ENCODE measurements at regions not wholly inside any gene's neighbourhood (a gene's known extent, or its start where the extent isn't known, plus 50 kb on each side); places are given as distances from the start of the nearest gene placed in this dataset.

DNA sequence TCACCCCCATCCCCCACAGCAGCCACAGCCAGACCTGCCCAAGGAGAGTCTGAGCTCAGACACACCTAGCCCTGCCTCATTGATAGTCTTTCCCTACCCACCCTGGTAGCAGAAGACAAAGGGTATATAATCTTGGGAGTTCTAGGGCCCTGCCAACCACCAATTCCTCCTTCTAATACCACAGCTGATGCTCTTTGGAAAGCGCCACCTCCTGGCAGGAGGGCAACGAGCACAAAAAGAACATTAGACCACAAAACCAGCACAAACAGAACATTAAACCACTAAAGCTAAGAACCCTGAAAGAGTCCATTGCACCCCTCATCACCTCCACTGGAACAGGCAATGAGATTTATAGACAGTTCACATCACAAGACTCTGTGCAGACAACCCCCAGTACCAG lies 195.8 kb upstream of the FUT9 start:
- intact Hi-C loops (cut with micrococcal nuclease): no loop called here
- H3K9me3 Mint-ChIP-seq: peaks cover 0 to 4% (median 0%) of the 10 kb centered on the region in 8 donors

DNA sequence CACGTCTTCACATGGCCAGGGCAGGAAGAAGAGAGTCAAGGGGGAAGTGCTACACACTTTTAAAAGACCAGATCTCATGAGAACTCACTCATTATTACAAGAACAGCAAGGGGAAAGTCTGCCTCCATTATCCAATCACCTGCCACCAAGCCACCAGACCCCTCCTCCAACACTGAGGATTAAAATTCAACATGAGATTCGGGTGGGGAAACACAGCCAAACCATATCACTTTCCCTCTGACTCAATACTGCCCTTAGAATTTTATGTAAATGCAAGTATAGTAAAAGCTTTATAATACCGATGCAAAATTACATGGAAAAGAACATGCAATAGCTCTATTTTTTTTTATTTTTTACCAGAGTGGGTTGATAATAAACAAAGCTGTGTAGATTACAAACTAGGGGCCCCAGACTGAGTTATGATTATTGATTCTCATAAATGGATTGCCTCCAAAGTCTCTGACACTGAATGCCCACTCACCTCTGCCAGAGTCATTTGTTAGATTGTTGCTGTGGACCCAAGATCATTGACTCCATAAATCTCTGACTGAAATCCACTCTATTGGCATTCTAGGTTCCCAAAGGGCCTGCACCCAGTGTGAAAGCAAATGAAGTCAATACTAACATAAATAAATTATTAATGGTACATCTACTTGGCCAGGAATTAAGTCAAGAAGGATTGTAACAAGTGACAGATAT lies 184.8 kb upstream of the FUT9 start:
- ChIA-PET POLR2A (ENCODE audit: partially characterized antibody) (no interaction called here), CTCF (ENCODE audit: partially characterized antibody) (interaction anchor here (1.1 kb wide), 1 partner anchor 9 kb away, joined by 3 read pairs; no protein-coding TSS in a partner anchor)

More for the DNA sequence above, 195.8 kb upstream of the FUT9 start:
- no peak overlapping the region for H3K4me3 Mint-ChIP-seq
- no peaks in the 10 kb centered on the region for H3K27me3 ChIP-seq (ENCODE audit: insufficient read depth, low read length)
- no peak overlapping the region for H3K4me3 ChIP-seq (ENCODE audit: low read length in 2 of 2)
- no peaks in the 10 kb centered on the region for H3K4me1 ChIP-seq (ENCODE audit: insufficient read depth, low read length)
- ChIA-PET CTCF (ENCODE audit: partially characterized antibody) (no interaction called here), POLR2A (ENCODE audit: partially characterized antibody) (no interaction called here)
- DNase-seq: no peak
- H3K4me1 Mint-ChIP-seq: no peaks in the 10 kb centered on the region
- no peak overlapping the region for H3K27ac Mint-ChIP-seq
- H3K36me3 ChIP-seq (ENCODE audit: insufficient read depth, low read length): no peaks in the 10 kb centered on the region
- H3K9me3 ChIP-seq (ENCODE audit: control insufficient read depth in 1 of 2, low read length in 2 of 2): no peaks in the 10 kb centered on the region
- no peaks in the 10 kb centered on the region for H3K36me3 Mint-ChIP-seq
- no peak overlapping the region for H3K27ac ChIP-seq (ENCODE audit: low read depth, low read length)
- H3K27me3 Mint-ChIP-seq: no peaks in the 10 kb centered on the region

DNA sequence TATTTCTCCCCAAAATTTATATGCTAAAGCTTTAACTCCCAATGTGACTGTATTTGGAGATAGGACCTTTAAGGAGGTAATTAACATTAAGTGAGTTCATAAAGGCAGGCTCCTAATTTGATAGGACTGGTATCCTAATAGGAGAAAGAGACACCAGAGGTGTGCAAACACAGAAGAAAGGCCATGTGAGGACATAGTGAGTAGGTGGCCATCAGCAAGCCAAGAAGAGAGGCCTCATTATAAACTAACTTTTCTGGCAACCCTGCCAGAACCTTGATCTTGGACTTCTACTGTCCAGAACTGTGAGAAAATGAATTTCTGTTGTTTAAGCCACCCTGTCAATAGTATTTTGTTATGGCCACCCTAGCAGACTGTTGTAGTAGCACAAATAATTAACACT lies 177.9 kb upstream of the FUT9 start:
- POLR2A ChIA-PET (ENCODE audit: partially characterized antibody): no interaction called here
- Mint-ChIP-seq H3K4me1 (no peaks in the 10 kb centered on the region), H3K9me3 (peaks cover 0 to 4% (median 0%) of the 10 kb centered on the region in 8 donors), H3K27ac (no peak overlapping the region), H3K27me3 (peaks cover 0 to 2% of the 10 kb centered on the region in 2 donors), H3K36me3 (no peaks in the 10 kb centered on the region), H3K4me3 (no peak overlapping the region)
- Histone ChIP-seq H3K9me3 (ENCODE audit: control insufficient read depth in 1 of 2, low read length in 2 of 2) (no peaks in the 10 kb centered on the region), H3K27me3 (ENCODE audit: insufficient read depth, low read length) (no peaks in the 10 kb centered on the region), H3K27ac (ENCODE audit: low read depth, low read length) (no peak overlapping the region), H3K4me3 (ENCODE audit: low read length in 2 of 2) (no peak overlapping the region), H3K4me1 (ENCODE audit: insufficient read depth, low read length) (no peaks in the 10 kb centered on the region), H3K36me3 (ENCODE audit: insufficient read depth, low read length) (no peaks in the 10 kb centered on the region)
- intact Hi-C loops (cut with micrococcal nuclease): no loop called here
- CTCF ChIA-PET (ENCODE audit: partially characterized antibody): no interaction called here
- DNase-seq: no peak

More for the DNA sequence above, 184.8 kb upstream of the FUT9 start:
- intact Hi-C loops (cut with micrococcal nuclease): no loop called here
- no peaks in the 10 kb centered on the region for H3K4me1 Mint-ChIP-seq
- no peak overlapping the region for H3K27ac ChIP-seq (ENCODE audit: low read depth, low read length)
- H3K27me3 Mint-ChIP-seq: peaks cover 0 to 3% of the 10 kb centered on the region in 2 donors
- H3K4me1 ChIP-seq (ENCODE audit: insufficient read depth, low read length): no peaks in the 10 kb centered on the region
- peak overlapping the region in 1 of 7 donors; percentile 14 for H3K27ac Mint-ChIP-seq
- no peaks in the 10 kb centered on the region for H3K27me3 ChIP-seq (ENCODE audit: insufficient read depth, low read length)
- no peaks in the 10 kb centered on the region for H3K36me3 Mint-ChIP-seq
- H3K4me3 ChIP-seq (ENCODE audit: low read length in 2 of 2): no peak overlapping the region
- no peaks in the 10 kb centered on the region for H3K9me3 ChIP-seq (ENCODE audit: control insufficient read depth in 1 of 2, low read length in 2 of 2)
- no peaks in the 10 kb centered on the region for H3K36me3 ChIP-seq (ENCODE audit: insufficient read depth, low read length)
- no peak overlapping the region for H3K4me3 Mint-ChIP-seq
- H3K9me3 Mint-ChIP-seq: peaks cover 0 to 6% (median 3%) of the 10 kb centered on the region in 8 donors
- no peak for DNase-seq

DNA sequence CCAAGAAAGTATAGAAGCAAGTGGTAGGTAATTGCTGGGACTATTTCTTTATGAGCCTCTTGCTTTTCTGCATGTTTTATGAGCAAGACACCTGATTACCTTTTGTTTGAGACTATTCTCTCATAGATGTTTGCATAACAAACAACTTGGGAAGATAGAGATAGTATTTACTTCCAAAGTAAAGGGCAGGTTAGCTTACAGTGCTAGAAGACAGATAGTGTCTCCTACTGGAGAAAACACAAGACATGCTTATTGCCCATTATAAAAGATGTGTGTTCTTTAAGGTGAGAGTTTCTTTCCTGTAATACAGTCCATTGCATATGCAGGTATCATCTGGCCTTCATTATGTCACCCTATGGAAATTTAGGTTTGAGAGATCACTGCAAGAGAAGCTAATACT lies 174.2 kb upstream of the FUT9 start:
- Mint-ChIP-seq H3K9me3 (peaks cover 0 to 2% (median 0%) of the 10 kb centered on the region in 8 donors), H3K4me3 (no peak overlapping the region), H3K27ac (no peak overlapping the region), H3K4me1 (no peaks in the 10 kb centered on the region), H3K27me3 (no peaks in the 10 kb centered on the region), H3K36me3 (no peaks in the 10 kb centered on the region)
- Histone ChIP-seq H3K27me3 (ENCODE audit: insufficient read depth, low read length) (no peaks in the 10 kb centered on the region), H3K9me3 (ENCODE audit: control insufficient read depth in 1 of 2, low read length in 2 of 2) (no peaks in the 10 kb centered on the region), H3K4me1 (ENCODE audit: insufficient read depth, low read length) (no peaks in the 10 kb centered on the region), H3K36me3 (ENCODE audit: insufficient read depth, low read length) (no peaks in the 10 kb centered on the region), H3K4me3 (ENCODE audit: low read length in 2 of 2) (no peak overlapping the region), H3K27ac (ENCODE audit: low read depth, low read length) (no peak overlapping the region)
- CTCF ChIA-PET (ENCODE audit: partially characterized antibody): no interaction called here
- POLR2A ChIA-PET (ENCODE audit: partially characterized antibody): no interaction called here
- intact Hi-C loops (cut with micrococcal nuclease): no loop called here
- DNase-seq: no peak

DNA sequence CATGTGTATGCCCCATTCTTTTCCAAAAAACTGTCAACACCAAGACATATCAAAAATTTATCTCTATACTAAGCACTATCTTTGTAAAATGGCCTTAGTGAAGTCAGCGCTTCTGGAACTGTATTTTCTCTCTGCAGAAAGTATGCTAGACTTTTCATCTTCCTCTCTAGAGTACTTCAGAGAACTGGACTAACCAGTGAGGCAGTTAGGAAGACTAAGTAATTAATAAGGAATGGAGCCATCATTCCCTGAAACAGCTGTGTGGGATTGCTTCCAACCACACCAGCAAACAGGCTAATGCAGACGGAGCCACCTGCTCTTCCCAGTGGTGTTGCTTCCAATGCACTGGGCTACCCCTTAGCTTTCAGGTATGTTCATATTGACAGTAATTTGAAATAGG lies 169.1 kb upstream of the FUT9 start:
- Mint-ChIP-seq H3K4me1 (no peaks in the 10 kb centered on the region), H3K4me3 (no peak overlapping the region), H3K9me3 (peaks cover 0 to 2% (median 0%) of the 10 kb centered on the region in 8 donors), H3K27ac (no peak overlapping the region), H3K27me3 (no peaks in the 10 kb centered on the region), H3K36me3 (no peaks in the 10 kb centered on the region)
- ChIA-PET POLR2A (ENCODE audit: partially characterized antibody) (no interaction called here), CTCF (ENCODE audit: partially characterized antibody) (no interaction called here)
- Histone ChIP-seq H3K27ac (ENCODE audit: low read depth, low read length) (no peak overlapping the region), H3K36me3 (ENCODE audit: insufficient read depth, low read length) (no peaks in the 10 kb centered on the region), H3K4me3 (ENCODE audit: low read length in 2 of 2) (no peak overlapping the region), H3K9me3 (ENCODE audit: control insufficient read depth in 1 of 2, low read length in 2 of 2) (no peaks in the 10 kb centered on the region), H3K27me3 (ENCODE audit: insufficient read depth, low read length) (no peaks in the 10 kb centered on the region), H3K4me1 (ENCODE audit: insufficient read depth, low read length) (no peaks in the 10 kb centered on the region)
- intact Hi-C loops (cut with micrococcal nuclease): no loop called here
- DNase-seq: no peak

GRCh38 chr6:95847061-95847460 lies 168.7 kb upstream of the FUT9 start:
- Histone ChIP-seq H3K4me3 (ENCODE audit: low read length in 2 of 2) (no peak overlapping the region), H3K27ac (ENCODE audit: low read depth, low read length) (no peak overlapping the region), H3K4me1 (ENCODE audit: insufficient read depth, low read length) (no peaks in the 10 kb centered on the region), H3K27me3 (ENCODE audit: insufficient read depth, low read length) (no peaks in the 10 kb centered on the region), H3K9me3 (ENCODE audit: control insufficient read depth in 1 of 2, low read length in 2 of 2) (no peaks in the 10 kb centered on the region), H3K36me3 (ENCODE audit: insufficient read depth, low read length) (no peaks in the 10 kb centered on the region)
- DNase-seq: no peak
- Mint-ChIP-seq H3K36me3 (no peaks in the 10 kb centered on the region), H3K9me3 (peaks cover 0 to 2% (median 0%) of the 10 kb centered on the region in 8 donors), H3K4me3 (no peak overlapping the region), H3K27me3 (no peaks in the 10 kb centered on the region), H3K27ac (no peak overlapping the region), H3K4me1 (no peaks in the 10 kb centered on the region)
- ChIA-PET CTCF (ENCODE audit: partially characterized antibody) (no interaction called here), POLR2A (ENCODE audit: partially characterized antibody) (no interaction called here)
- intact Hi-C loops (cut with micrococcal nuclease): no loop called here

DNA sequence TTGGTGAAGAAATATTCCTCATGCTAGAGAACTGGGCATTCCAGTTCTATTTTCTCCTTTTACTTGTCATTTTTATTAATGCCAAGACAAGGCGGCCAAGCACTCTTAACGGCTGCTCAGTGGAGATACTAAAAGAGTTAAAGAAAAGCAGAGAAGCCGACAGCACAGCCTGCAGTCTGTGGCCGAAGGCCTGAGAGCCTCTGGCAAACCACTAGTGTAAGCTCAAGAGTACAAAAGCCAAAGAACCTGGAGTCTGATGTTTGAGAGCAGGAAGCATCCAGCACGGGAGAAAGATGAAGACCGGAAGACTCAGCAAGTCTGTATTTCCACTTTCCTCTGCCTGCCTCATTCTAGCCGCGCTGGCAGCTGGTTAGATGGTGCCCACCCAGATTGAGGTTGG lies 167.1 kb upstream of the FUT9 start:
- no peaks in the 10 kb centered on the region for H3K9me3 ChIP-seq (ENCODE audit: control insufficient read depth in 1 of 2, low read length in 2 of 2)
- intact Hi-C loops (cut with micrococcal nuclease): no loop called here

More for the DNA sequence above, 167.1 kb upstream of the FUT9 start:
- Mint-ChIP-seq H3K4me3 (no peak overlapping the region), H3K27ac (no peak overlapping the region), H3K4me1 (no peaks in the 10 kb centered on the region), H3K9me3 (peaks cover 0 to 2% (median 0%) of the 10 kb centered on the region in 8 donors), H3K36me3 (no peaks in the 10 kb centered on the region), H3K27me3 (no peaks in the 10 kb centered on the region)
- no peak overlapping the region for H3K27ac ChIP-seq (ENCODE audit: low read depth, low read length)
- no peaks in the 10 kb centered on the region for H3K27me3 ChIP-seq (ENCODE audit: insufficient read depth, low read length)
- no peaks in the 10 kb centered on the region for H3K4me1 ChIP-seq (ENCODE audit: insufficient read depth, low read length)
- DNase-seq: no peak
- no peaks in the 10 kb centered on the region for H3K36me3 ChIP-seq (ENCODE audit: insufficient read depth, low read length)
- CTCF ChIA-PET (ENCODE audit: partially characterized antibody): no interaction called here
- POLR2A ChIA-PET (ENCODE audit: partially characterized antibody): no interaction called here
- H3K4me3 ChIP-seq (ENCODE audit: low read length in 2 of 2): no peak overlapping the region
